Skeletal muscle satellite cell (primary cell): ENCODE measurements at regions not wholly inside any gene's neighbourhood (a gene's known extent, or its start where the extent isn't known, plus 50 kb on each side); places are given as distances from the start of the nearest gene placed in this dataset.

ENCODE experiments used
- H3K27me3 ChIP-seq: 2 replicates; pipeline ENCODE4 v1.7.0; 2013; ENCODE audit warnings: low read length; ENCODE audit not compliant: control insufficient read depth, insufficient read depth
- H3K36me3 ChIP-seq: 2 replicates; pipeline ENCODE4 v1.7.0; 2013; ENCODE audit warnings: mild to moderate bottlenecking, control low read depth, low read length; ENCODE audit not compliant: insufficient read depth
- H3K4me1 ChIP-seq: 2 replicates; pipeline ENCODE4 v1.7.0; 2013; ENCODE audit warnings: low read length; ENCODE audit not compliant: control insufficient read depth, insufficient read depth
- H3K4me2 ChIP-seq: 2 replicates; pipeline ENCODE4 v1.7.0; 2013; ENCODE audit warnings: mild to moderate bottlenecking, low read length
- H3K4me3 ChIP-seq: 2 replicates; pipeline ENCODE4 v1.7.0; 2013; ENCODE audit warnings: low read length
- H3K9ac ChIP-seq: 2 replicates; pipeline ENCODE4 v1.7.0; 2013; ENCODE audit warnings: mild to moderate bottlenecking, low read depth, low read length, moderate library complexity
- H3K9me3 ChIP-seq: replicated peaks from 2 replicates; pipeline ENCODE4 v1.7.0; 2013; ENCODE audit warnings: mild to moderate bottlenecking, control low read depth, low read length

DNA sequence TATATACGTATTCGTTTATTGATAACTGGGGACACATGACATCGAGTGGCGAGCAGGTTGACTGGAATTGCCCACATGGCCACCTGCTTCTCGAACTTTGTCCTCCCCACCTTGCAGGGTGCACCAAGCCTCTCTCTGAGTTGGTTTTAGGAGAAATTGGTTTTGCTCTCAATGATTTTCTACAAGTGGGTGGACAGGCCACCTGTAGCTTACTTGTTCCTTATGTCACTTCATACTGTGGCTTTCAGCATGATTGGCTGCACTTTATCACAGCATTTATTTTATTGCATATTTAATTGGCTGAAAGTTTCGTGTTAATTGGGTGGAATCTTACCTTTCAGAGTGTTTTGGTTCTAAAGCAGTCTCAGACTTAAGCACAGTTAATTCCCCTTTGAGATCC, 215.6 kb upstream of the SHH start:
- no peak overlapping the region for H3K9ac ChIP-seq
- H3K9me3 ChIP-seq = peaks cover 9% of the 10 kb centered on the region
- H3K4me2 ChIP-seq = no peak overlapping the region

DNA sequence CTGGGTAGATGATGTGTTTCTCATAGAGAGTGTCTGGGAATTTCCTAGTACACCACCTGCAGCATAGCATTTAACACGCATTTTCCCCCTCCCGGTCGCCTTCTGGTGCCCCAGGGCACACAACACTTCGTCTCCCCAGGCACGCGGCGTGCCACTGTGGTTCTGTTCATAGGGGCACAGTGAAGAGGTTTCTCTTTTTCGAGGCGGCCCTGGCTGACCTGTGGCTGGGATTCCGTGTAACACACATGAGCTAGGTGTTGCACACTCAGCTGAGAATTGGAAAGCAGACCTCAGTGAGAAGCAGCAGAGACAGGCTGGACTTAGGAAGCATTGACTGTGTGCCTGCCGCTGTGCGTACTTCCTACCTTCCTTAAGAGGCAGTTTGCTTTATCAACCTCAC, 214.3 kb upstream of the SHH start:
- H3K9ac ChIP-seq = no peak overlapping the region
- H3K9me3 ChIP-seq = peaks cover 9% of the 10 kb centered on the region
- H3K4me1 ChIP-seq = no peaks in the 10 kb centered on the region

More for the DNA sequence above, 215.6 kb upstream of the SHH start:
- Histone ChIP-seq H3K4me3 (no peak overlapping the region), H3K27me3 (no peaks in the 10 kb centered on the region), H3K36me3 (no peaks in the 10 kb centered on the region), H3K4me1 (no peaks in the 10 kb centered on the region)

DNA sequence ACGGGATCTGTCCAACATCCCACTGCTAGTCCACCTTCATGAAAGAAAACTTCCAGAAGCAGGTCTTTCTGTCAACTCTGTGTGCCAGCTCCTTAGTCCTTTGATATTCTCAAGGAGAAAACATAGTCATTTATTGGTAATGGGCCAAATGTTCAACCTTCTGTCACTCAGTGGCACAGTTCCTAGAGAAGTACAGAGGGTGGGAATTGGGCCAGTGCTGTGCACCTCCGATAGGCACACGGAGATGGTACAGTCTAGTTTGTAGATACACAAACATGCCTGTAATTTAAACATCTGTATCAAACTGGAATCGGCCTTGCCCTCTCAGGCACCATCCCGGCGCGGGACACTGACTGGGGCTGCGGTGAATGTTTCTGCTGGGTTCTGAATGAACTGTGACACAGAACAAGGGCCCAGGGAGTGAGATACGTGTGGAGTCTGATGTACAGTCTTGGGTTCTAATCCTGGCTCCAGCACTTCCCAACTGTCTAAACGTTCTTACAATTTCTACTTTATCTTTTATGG, 213.9 kb upstream of the SHH start:
- Histone ChIP-seq H3K4me1 (no peaks in the 10 kb centered on the region), H3K9ac (no peak overlapping the region), H3K36me3 (no peaks in the 10 kb centered on the region), H3K4me2 (no peak overlapping the region), H3K27me3 (no peaks in the 10 kb centered on the region), H3K4me3 (no peak overlapping the region), H3K9me3 (peaks cover 9% of the 10 kb centered on the region)

More for the DNA sequence above, 214.3 kb upstream of the SHH start:
- no peak overlapping the region for H3K4me2 ChIP-seq
- H3K4me3 ChIP-seq = no peak overlapping the region
- H3K27me3 ChIP-seq = no peaks in the 10 kb centered on the region
- no peaks in the 10 kb centered on the region for H3K36me3 ChIP-seq

DNA sequence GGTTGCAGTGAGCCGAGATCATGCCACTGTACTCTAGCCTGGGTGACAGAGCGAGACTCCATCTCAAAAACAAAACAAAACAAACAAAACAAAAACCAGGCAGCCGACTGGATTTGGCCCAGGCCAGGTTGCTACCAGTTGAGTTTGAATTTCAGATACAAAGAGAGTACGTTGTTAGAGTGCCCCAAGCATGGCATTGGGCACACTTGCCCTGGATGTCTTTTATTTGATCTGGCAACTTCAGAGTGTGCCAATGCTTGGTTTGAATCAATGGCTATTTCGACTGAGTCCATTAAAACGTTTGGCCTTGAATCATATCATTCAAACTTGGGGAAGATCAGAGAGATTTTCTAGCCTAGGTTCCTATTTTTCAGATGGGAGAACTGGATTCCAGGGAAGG, 213.4 kb upstream of the SHH start:
- H3K27me3 ChIP-seq = no peaks in the 10 kb centered on the region
- peaks cover 9% of the 10 kb centered on the region for H3K9me3 ChIP-seq
- no peak overlapping the region for H3K4me2 ChIP-seq
- H3K36me3 ChIP-seq = no peaks in the 10 kb centered on the region
- H3K4me3 ChIP-seq = no peak overlapping the region
- no peaks in the 10 kb centered on the region for H3K4me1 ChIP-seq
- no peak overlapping the region for H3K9ac ChIP-seq

DNA sequence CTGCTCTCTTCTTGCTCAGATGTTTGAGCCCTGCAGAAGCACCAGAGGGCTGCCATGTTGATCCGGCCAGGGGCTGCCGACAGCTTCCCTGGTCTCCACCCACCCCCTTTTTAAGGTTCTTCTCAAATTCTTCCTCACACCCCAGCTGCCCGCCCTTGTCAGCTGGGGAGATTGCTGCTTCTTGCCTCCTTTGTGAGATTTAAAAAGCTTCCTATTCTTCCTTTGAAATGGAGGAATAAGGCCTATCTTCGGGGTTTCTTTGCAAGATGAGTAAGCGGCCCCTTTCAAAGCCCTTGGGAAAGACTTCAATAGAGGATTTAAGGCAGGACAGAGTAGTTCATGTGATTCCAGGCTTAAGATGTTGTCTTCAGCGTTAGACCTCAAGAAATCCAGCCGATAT, 211.9 kb upstream of the SHH start:
- no peak overlapping the region for H3K4me2 ChIP-seq
- H3K9me3 ChIP-seq = peaks cover 5% of the 10 kb centered on the region
- no peaks in the 10 kb centered on the region for H3K27me3 ChIP-seq
- H3K36me3 ChIP-seq = no peaks in the 10 kb centered on the region
- no peak overlapping the region for H3K4me3 ChIP-seq
- no peaks in the 10 kb centered on the region for H3K4me1 ChIP-seq
- H3K9ac ChIP-seq = no peak overlapping the region

DNA sequence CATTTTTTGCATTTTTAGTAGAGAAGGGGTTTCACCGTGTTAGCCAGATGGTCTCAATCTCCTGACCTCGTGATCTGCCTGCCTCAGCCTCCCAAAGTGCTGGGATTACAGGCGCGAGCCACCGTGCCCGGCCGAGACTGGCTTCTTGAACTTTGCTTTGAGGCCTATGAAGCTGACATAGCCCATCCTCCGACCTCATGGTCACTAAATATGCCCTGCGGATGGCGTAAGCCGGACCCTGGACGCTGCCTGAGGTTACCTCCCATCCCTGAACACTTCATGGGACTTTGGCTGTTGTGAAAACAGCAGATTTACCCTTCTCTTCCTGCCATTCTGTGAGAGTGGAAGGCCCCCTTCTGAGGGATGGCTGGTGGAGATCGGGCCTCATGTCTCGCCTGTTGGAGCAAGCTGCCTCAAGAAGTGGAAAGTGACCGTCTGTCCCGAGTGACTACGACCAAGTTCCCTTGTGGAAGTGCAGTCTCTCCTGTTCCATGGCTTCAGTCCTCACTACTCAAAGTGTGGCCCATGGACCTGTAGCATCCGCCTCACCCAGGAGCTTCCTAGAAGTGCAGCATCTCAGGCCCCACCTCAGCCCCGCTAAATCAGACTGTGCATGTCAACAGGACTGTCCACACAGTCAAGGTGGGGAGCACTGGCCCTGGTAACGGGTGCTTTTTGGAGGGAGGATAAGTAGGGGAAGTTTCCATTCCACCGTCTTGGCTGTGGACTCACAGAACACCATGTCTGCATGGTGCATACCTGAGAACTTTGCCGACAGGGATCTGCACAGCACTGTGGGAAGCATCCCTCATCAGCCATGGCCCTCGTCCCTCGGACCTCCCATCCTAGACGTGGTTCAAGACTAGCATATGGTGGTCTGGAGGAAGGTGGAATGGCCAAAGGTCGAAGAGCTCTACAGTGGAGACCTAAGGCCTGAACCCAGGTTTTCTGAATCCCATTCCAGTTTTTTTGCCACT, 210.5 kb upstream of the SHH start:
- no peaks in the 10 kb centered on the region for H3K4me1 ChIP-seq
- no peaks in the 10 kb centered on the region for H3K27me3 ChIP-seq
- no peak overlapping the region for H3K4me3 ChIP-seq
- H3K4me2 ChIP-seq = no peak overlapping the region
- H3K36me3 ChIP-seq = no peaks in the 10 kb centered on the region
- H3K9me3 ChIP-seq = peaks cover 5% of the 10 kb centered on the region
- no peak overlapping the region for H3K9ac ChIP-seq

DNA sequence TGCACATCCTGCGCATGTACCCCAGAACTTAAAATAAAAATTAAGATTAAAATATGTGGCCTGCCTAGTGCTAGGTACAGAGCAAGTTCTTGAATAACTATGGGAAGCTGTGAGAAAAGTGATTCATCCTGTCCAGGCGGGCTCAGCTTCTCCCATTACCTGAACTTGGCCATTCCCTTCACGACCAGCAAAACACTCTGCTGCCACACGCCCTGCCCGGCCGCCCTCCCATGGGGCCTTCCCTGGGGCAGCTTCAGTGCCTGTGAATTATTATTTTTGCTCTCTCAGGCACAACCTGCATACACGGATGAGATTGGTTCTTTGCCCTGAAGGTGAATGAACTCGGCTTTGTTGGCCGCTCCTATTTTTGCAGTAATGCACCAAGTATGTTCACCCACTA, 209.2 kb upstream of the SHH start:
- Histone ChIP-seq H3K36me3 (no peaks in the 10 kb centered on the region), H3K4me3 (no peak overlapping the region), H3K4me1 (no peaks in the 10 kb centered on the region), H3K9ac (no peak overlapping the region), H3K9me3 (peaks cover 5% of the 10 kb centered on the region), H3K4me2 (no peak overlapping the region), H3K27me3 (no peaks in the 10 kb centered on the region)

DNA sequence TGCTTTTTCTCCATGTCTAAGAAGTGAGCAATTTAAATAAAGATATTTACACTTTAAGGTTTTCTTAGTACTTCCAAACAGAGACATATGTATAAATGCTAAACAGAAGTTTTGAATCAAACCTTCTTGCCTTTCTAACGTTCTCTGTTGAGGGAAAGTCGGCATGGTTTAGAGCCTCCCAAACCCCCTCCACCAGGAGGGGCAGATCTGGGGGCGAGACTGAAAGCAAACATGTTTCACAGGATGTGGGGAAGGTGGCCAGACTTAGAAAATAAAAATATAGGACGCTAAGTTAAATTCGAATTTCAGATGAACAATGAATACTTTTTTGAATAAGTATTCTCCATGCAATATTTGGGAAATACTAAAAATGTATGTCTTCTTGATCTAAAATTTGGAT, 208.3 kb upstream of the SHH start:
- Histone ChIP-seq H3K4me1 (no peaks in the 10 kb centered on the region), H3K4me3 (no peak overlapping the region), H3K27me3 (no peaks in the 10 kb centered on the region), H3K36me3 (no peaks in the 10 kb centered on the region), H3K9ac (no peak overlapping the region), H3K9me3 (peaks cover 5% of the 10 kb centered on the region), H3K4me2 (no peak overlapping the region)

DNA sequence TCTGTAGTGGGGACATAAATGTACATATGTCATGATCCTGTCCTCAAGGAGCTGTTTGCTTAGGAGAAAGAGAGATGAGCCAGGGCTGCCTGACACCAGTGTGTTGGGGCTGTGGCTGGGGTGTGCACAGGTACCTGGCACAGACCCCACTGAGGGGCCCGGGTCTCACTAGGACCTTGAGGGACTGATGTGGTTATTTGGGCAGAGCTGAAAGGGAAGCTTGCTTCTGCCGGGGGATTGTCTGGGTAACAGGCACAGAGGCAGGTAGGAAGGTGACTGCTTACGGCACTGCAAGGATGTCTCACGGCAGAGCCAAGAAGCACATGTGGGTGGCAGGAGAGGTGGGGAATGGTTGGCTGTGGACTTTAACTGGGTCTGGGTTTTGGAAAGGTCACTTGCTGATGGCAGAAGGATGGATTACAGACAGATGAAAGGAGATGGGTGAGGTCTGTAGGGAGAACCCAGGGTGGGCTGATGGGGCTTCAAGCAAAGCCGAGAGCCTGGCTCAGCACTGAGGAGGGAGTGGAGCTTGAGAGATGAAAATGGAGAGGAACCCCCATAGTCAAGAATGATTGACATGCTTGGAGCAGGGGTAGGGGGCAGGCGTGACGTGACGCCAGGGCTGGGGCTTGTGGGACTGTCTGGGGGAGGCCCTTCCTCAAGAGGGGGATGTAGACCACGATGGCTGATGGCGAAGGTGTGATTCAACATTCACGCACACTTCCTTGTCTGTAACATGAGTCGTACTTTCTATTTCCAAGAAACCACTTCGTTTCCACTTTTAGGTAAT, 207.7 kb upstream of the SHH start:
- no peaks in the 10 kb centered on the region for H3K4me1 ChIP-seq
- no peak overlapping the region for H3K4me2 ChIP-seq
- peaks cover 5% of the 10 kb centered on the region for H3K9me3 ChIP-seq
- H3K9ac ChIP-seq = no peak overlapping the region
- H3K36me3 ChIP-seq = no peaks in the 10 kb centered on the region
- no peak overlapping the region for H3K4me3 ChIP-seq
- H3K27me3 ChIP-seq = no peaks in the 10 kb centered on the region

DNA sequence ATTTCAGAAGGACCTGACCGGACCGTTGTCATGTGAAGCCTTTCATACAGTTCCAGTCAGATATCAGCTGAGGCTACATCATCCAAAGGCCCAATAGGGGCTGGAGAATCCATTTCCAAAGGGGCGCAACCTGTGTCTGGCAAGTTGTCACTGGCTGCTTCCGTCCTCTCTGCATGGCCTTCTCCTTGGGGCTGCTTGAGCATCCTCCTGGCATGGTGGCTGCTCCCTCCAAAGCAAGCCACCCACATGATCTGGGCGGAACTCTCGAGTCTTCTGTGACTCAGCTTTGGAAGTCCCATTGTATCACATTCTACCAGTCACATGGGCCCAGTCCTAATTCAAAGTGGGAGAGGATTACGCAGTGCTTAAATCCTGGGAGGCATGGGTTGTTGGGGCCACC, 207.0 kb upstream of the SHH start:
- no peaks in the 10 kb centered on the region for H3K27me3 ChIP-seq
- no peaks in the 10 kb centered on the region for H3K4me1 ChIP-seq
- H3K4me3 ChIP-seq = no peak overlapping the region
- H3K36me3 ChIP-seq = no peaks in the 10 kb centered on the region
- H3K9ac ChIP-seq = no peak overlapping the region
- peaks cover 5% of the 10 kb centered on the region for H3K9me3 ChIP-seq
- no peak overlapping the region for H3K4me2 ChIP-seq

DNA sequence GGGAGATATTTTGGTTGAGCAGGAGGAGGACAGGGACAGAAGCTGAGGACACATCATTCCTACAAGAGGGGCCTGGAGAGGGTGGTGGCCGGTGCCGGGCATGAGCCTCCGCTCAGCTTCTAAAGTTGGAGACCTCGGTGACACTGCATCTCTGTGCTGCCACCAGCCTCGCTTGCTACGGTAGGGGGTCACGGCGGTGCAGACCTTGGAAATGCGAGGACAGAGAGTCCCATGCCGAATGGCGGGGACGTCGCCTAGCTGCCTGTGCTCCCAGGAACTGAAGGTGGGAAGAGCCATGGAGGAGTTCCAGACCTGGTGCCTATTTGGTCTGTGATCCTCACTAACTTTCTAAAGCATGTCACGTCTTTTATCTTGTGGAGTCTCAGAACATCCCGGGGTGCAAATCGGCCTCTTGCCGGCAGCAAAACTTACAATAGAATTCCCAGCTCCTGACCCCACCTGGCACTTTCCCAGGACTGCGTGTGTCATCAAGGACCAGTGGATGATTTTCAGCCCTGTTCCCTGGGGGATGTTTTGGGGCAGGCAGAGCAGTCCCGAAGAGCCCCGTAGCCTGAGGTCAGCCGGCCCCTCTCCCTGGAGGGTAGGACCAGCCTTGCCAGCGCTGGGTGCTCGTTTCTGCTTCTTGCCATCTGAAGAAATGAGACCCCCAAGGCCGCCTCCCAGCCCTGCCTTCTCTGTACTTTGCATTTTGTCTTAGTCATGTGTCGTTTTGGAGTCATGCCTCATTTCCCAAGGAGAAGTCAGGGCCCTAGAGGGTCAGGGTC, 205.8 kb upstream of the SHH start:
- Histone ChIP-seq H3K36me3 (no peaks in the 10 kb centered on the region), H3K4me3 (no peak overlapping the region), H3K4me2 (no peak overlapping the region), H3K27me3 (no peaks in the 10 kb centered on the region), H3K4me1 (no peaks in the 10 kb centered on the region), H3K9me3 (peaks cover 5% of the 10 kb centered on the region), H3K9ac (no peak overlapping the region)
